H9 (cell line): ENCODE measurements at regions not wholly inside any gene's neighbourhood (a gene's known extent, or its start where the extent isn't known, plus 50 kb on each side); places are given as distances from the start of the nearest gene placed in this dataset.

Experiments
- DNase-seq: peaks from one replicate; pipeline ENCODE4 v3.0.0-alpha.2; 2017
- H2AFZ ChIP-seq: one replicate; pipeline ENCODE4 v1.6.1; 2013; ENCODE audit warnings: mild to moderate bottlenecking, low read length, control low read depth, moderate library complexity
- H2AK5ac ChIP-seq: 2 replicates; pipeline ENCODE4 v1.6.1; 2013; ENCODE audit warnings: low read length, control low read depth, mixed read lengths; ENCODE audit not compliant: insufficient read length
- H2BK120ac ChIP-seq: one replicate; pipeline ENCODE4 v1.6.1; 2013; ENCODE audit warnings: low read depth, mild to moderate bottlenecking, low read length, control low read depth, inconsistent platforms; ENCODE audit not compliant: poor library complexity, severe bottlenecking
- H2BK12ac ChIP-seq: 2 replicates; pipeline ENCODE4 v1.6.1; 2013; ENCODE audit warnings: low read length, control low read depth, mixed read lengths, low read depth; ENCODE audit not compliant: insufficient read length
- H2BK15ac ChIP-seq: 2 replicates; pipeline ENCODE4 v1.6.1; 2013; ENCODE audit warnings: low read depth, low read length, control low read depth
- H2BK20ac ChIP-seq: one replicate; pipeline ENCODE4 v1.6.1; 2013; ENCODE audit warnings: low read depth, mild to moderate bottlenecking, low read length, control low read depth, inconsistent platforms; ENCODE audit not compliant: poor library complexity, severe bottlenecking
- H2BK5ac ChIP-seq: 2 replicates; pipeline ENCODE4 v1.6.1; 2013; ENCODE audit warnings: low read length, control low read depth, mixed read lengths; ENCODE audit not compliant: insufficient read length
- H3K14ac ChIP-seq: 2 replicates; pipeline ENCODE4 v1.6.1; 2013; ENCODE audit warnings: low read length, control low read depth; ENCODE audit not compliant: insufficient read depth
- H3K18ac ChIP-seq: 2 replicates; pipeline ENCODE4 v1.6.1; 2013; ENCODE audit warnings: low read depth, mild to moderate bottlenecking, mixed read lengths, low read length, control low read depth; ENCODE audit not compliant: insufficient read length
- H3K23ac ChIP-seq: 2 replicates; pipeline ENCODE4 v1.6.1; 2013; ENCODE audit warnings: low read length, control low read depth, mixed read lengths, low read depth; ENCODE audit not compliant: insufficient read length
- H3K23me2 ChIP-seq: 2 replicates; pipeline ENCODE4 v1.6.1; 2013; ENCODE audit warnings: low read depth, mild to moderate bottlenecking, mixed read lengths, low read length, control low read depth; ENCODE audit not compliant: insufficient read length, poor library complexity, severe bottlenecking
- H3K27ac ChIP-seq: 2 replicates; pipeline ENCODE4 v1.5.1; 2013; ENCODE audit warnings: low read length, control low read depth, mixed read lengths, low read depth; ENCODE audit not compliant: insufficient read length
- H3K27me3 ChIP-seq: 2 replicates; pipeline ENCODE4 v1.6.1; 2013; ENCODE audit warnings: low read length, control low read depth, inconsistent platforms; ENCODE audit not compliant: insufficient read depth
- H3K4ac ChIP-seq: 2 replicates; pipeline ENCODE4 v1.6.1; 2013; ENCODE audit warnings: low read depth, mild to moderate bottlenecking, control low read depth, inconsistent platforms, low read length, moderate library complexity
- H3K4me1 ChIP-seq: 2 replicates; pipeline ENCODE4 v1.6.1; 2013; ENCODE audit warnings: low read length, control low read depth, inconsistent platforms; ENCODE audit not compliant: insufficient read depth
- H3K4me2 ChIP-seq: 2 replicates; pipeline ENCODE4 v1.6.1; 2013; ENCODE audit warnings: low read length, control low read depth, mixed read lengths; ENCODE audit not compliant: insufficient read length, insufficient read depth
- H3K56ac ChIP-seq: 2 replicates; pipeline ENCODE4 v1.6.1; 2013; ENCODE audit warnings: low read depth, mild to moderate bottlenecking, mixed read lengths, low read length, control low read depth; ENCODE audit not compliant: insufficient read length
- H3K79me1 ChIP-seq: 2 replicates; pipeline ENCODE4 v1.6.1; 2013; ENCODE audit warnings: low read depth, mild to moderate bottlenecking, moderate library complexity, low read length, control low read depth, inconsistent platforms; ENCODE audit not compliant: insufficient read depth, poor library complexity, severe bottlenecking
- H3K79me2 ChIP-seq: 2 replicates; pipeline ENCODE4 v1.6.1; 2013; ENCODE audit warnings: low read length, control low read depth, inconsistent platforms; ENCODE audit not compliant: insufficient read depth
- H3K9ac ChIP-seq: 2 replicates; pipeline ENCODE4 v1.6.1; 2013; ENCODE audit warnings: low read length, control low read depth, mixed read lengths; ENCODE audit not compliant: insufficient read length; ENCODE audit errors: extremely low read depth
- H3K9me3 ChIP-seq: one replicate; pipeline ENCODE4 v1.6.1; 2013; ENCODE audit warnings: low read depth, low read length, inconsistent platforms; ENCODE audit not compliant: control insufficient read depth
- H3T11ph ChIP-seq: one replicate; pipeline ENCODE4 v1.6.1; 2013; ENCODE audit warnings: mild to moderate bottlenecking, low read length, control low read depth, inconsistent platforms
- H4K20me1 ChIP-seq: one replicate; pipeline ENCODE4 v1.6.1; 2013; ENCODE audit not compliant: control insufficient read depth, insufficient read length, insufficient read depth
- H4K5ac ChIP-seq: 2 replicates; pipeline ENCODE4 v1.6.1; 2013; ENCODE audit warnings: low read depth, mild to moderate bottlenecking, mixed read lengths, low read length, control low read depth; ENCODE audit not compliant: insufficient read length
- H4K8ac ChIP-seq: replicated peaks from 2 replicates; pipeline ENCODE4 v1.6.1; 2013; ENCODE audit warnings: low read length, control low read depth, mixed read lengths, low read depth; ENCODE audit not compliant: insufficient read length
- H4K91ac ChIP-seq: 2 replicates; pipeline ENCODE4 v1.6.1; 2013; ENCODE audit warnings: low read depth, mild to moderate bottlenecking, moderate library complexity, mixed read lengths, low read length, control low read depth; ENCODE audit not compliant: insufficient read length
- H3K27ac Mint-ChIP-seq, 3 experiments: 2 replicates in 2 of 3; 3 replicates in 1 of 3; pipeline ENCODE4 v1.8.0; 2020 to 2021; ENCODE audit warnings: mixed read lengths in 3 of 3, mild to moderate bottlenecking in 1 of 3, moderate library complexity in 1 of 3
- H3K27me3 Mint-ChIP-seq: 2 replicates; pipeline ENCODE4 v1.8.0; 2021; ENCODE audit warnings: low read depth, mild to moderate bottlenecking, moderate library complexity, mixed read lengths
- H3K36me3 Mint-ChIP-seq, 3 experiments: 2 replicates in 2 of 3; 3 replicates in 1 of 3; pipeline ENCODE4 v1.8.0; 2020 to 2021; ENCODE audit warnings: low read depth in 3 of 3, mixed read lengths in 3 of 3; ENCODE audit not compliant: insufficient read depth in 1 of 3
- H3K4me1 Mint-ChIP-seq, 2 experiments: 2 replicates each; pipeline ENCODE4 v1.8.0; 2020; ENCODE audit warnings: mixed read lengths in 2 of 2
- H3K4me3 Mint-ChIP-seq, 2 experiments: 2 replicates in 1 of 2; 3 replicates in 1 of 2; pipeline ENCODE4 v1.8.0; 2020 to 2021; ENCODE audit warnings: mild to moderate bottlenecking in 2 of 2, mixed read lengths in 2 of 2, moderate library complexity in 1 of 2
- H3K9me3 Mint-ChIP-seq, 2 experiments: 2 replicates in 1 of 2; 3 replicates in 1 of 2; pipeline ENCODE4 v1.8.0; 2020; ENCODE audit warnings: mild to moderate bottlenecking in 2 of 2, mixed read lengths in 2 of 2, moderate library complexity in 1 of 2
- WGBS: extraction: QIAGEN DNeasy Blood & Tissue Kit; methylation state at CpG from one replicate; pipeline ENCODE4 v1.1.7; 2013; ENCODE audit warnings: missing lambda C conversion rate, low lambda C conversion rate, mixed read lengths; ENCODE audit not compliant: insufficient read length; ENCODE audit errors: extremely low coverage; 5-methylcytosine and 5-hydroxymethylcytosine counted together
- TF ChIP-seq, protein P1 (sequence below): fragments of 200-600 bp; sonication (generic); conservative IDR thresholded peaks from 3 replicates; pipeline ENCODE4 v1.8.0; 2021; ENCODE audit warnings: antibody characterized with exemption, mild to moderate bottlenecking

DNA sequence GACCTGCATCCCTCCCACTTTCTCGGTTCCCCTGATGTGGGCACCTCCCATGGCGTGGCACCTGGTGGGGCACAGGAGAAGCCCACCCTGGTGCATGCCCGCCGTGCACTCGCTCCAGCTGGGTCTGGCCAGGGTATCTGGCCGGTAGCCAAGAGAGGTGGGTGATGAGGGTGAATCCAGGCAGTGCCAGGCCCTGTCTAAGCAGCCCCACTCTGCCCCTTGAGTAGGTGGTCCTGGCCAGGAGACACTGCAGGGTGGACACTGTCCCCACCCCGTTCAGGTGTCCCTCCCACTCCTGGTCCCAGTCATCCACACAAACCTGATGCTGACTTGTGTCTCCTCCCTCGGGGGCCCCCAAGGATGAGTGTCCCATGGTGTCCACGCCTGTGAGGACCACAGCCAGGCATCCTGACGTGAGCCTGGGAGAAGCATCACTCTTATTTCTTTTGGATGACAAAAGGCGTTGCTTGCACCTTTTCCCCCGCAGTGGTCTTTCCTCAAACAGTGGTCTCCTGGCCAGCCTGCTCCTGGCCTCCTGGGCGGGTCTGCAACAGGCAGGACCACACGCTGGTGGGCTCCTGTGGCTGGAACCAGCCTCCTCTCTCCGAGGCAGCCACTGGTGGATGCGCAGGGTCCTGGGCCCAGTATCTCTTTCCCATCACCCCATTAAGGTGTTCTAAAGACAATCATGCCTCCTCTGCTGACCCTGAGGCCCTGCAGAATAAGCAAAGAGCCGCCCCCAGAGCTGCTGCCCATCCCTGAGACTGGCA is 922.3 kb downstream of the BRD1 start:
- H3K4me1 ChIP-seq, result no peaks in the 10 kb centered on the region
- no peaks in the 10 kb centered on the region for H3K79me2 ChIP-seq
- no peaks in the 10 kb centered on the region for H3K27me3 ChIP-seq
- DNase-seq, result no peak
- no peak overlapping the region for H2BK12ac ChIP-seq
- no peak overlapping the region for H3K18ac ChIP-seq
- no peak overlapping the region for H3K23ac ChIP-seq
- no peaks in the 10 kb centered on the region for H3K9me3 ChIP-seq
- no peaks in the 10 kb centered on the region for H3K9me3 Mint-ChIP-seq
- no peak overlapping the region for H2BK5ac ChIP-seq
- H3K4me2 ChIP-seq, result no peak overlapping the region
- H2BK15ac ChIP-seq, result no peak overlapping the region
- H2BK120ac ChIP-seq, result no peak overlapping the region
- no peak overlapping the region for H3K27ac ChIP-seq
- H3K14ac ChIP-seq, result no peak overlapping the region
- H3K27ac Mint-ChIP-seq, result no peak overlapping the region
- H3K56ac ChIP-seq, result no peak overlapping the region
- H4K91ac ChIP-seq, result no peak overlapping the region
- H3K4me3 Mint-ChIP-seq, result no peak overlapping the region
- no peak overlapping the region for H4K8ac ChIP-seq
- no peaks in the 10 kb centered on the region for H4K20me1 ChIP-seq
- peaks cover 5% of the 10 kb centered on the region for H3K23me2 ChIP-seq
- peaks cover 0 to under 1% (median 0%) of the 10 kb centered on the region in 3 experiments; a peak in 2 of 7 replicates for H3K36me3 Mint-ChIP-seq
- H2BK20ac ChIP-seq, result no peak overlapping the region
- H2AK5ac ChIP-seq, result no peak overlapping the region
- H3K4me1 Mint-ChIP-seq, result peaks cover under 1 to 1% of the 10 kb centered on the region in 2 experiments; a peak in 3 of 4 replicates
- H3K27me3 Mint-ChIP-seq, result peaks cover 34% of the 10 kb centered on the region
- H4K5ac ChIP-seq, result no peak overlapping the region
- no peak overlapping the region for H2AFZ ChIP-seq
- TF ChIP-seq, protein P1, sequence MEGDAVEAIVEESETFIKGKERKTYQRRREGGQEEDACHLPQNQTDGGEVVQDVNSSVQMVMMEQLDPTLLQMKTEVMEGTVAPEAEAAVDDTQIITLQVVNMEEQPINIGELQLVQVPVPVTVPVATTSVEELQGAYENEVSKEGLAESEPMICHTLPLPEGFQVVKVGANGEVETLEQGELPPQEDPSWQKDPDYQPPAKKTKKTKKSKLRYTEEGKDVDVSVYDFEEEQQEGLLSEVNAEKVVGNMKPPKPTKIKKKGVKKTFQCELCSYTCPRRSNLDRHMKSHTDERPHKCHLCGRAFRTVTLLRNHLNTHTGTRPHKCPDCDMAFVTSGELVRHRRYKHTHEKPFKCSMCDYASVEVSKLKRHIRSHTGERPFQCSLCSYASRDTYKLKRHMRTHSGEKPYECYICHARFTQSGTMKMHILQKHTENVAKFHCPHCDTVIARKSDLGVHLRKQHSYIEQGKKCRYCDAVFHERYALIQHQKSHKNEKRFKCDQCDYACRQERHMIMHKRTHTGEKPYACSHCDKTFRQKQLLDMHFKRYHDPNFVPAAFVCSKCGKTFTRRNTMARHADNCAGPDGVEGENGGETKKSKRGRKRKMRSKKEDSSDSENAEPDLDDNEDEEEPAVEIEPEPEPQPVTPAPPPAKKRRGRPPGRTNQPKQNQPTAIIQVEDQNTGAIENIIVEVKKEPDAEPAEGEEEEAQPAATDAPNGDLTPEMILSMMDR, result no peak
- no CpG with 5 or more reads among the region's 17 CpGs for WGBS
- no peak overlapping the region for H3K9ac ChIP-seq
- H3T11ph ChIP-seq, result no peak overlapping the region
- H3K79me1 ChIP-seq, result no peaks in the 10 kb centered on the region
- H3K4ac ChIP-seq, result no peak overlapping the region
